ENCODE measurements at regions not wholly inside any gene's neighbourhood (a gene's known extent, or its start where the extent isn't known, plus 50 kb on each side); places are given as distances from the start of the nearest gene placed in this dataset.

DNA sequence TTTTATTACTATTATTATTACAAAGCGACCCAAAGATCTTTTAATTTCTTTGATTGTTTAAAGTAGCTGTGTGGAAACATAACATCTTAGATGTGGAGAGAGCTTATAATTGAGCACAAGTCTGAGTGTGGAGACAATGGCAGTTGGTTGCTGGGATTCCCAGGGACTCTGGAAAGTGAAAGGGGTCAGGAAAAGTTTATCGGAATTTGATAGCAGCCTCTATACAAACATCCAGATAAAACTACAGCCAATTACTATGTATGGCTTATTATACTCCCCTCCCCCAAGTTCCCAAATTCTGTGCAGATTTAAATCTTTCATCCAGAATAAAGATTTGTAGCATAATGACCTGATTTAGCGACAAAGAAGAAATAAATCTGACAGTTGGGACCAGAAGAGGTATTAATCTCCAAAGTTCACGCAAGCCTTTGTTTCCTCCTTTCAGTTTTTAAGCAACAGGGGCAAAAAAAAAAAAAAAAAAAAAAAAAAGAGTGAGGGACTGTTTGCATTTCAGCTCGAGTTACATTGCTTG, 121.4 kb upstream of the MAP3K7 start:
- no peak for TF ChIP-seq POLR2A (IDR thresholded peaks at IDR 0.05; ENCODE audit: control extremely low read depth in 1 of 2, low read depth in 2 of 2, low read length in 2 of 2)
- no peak for TF ChIP-seq CEBPB (IDR thresholded peaks at IDR 0.05; ENCODE audit: low read depth, low read length)
- TF ChIP-seq SUZ12 (IDR thresholded peaks at IDR 0.05; ENCODE audit: low read length) = no peak
- TF ChIP-seq, protein P1, sequence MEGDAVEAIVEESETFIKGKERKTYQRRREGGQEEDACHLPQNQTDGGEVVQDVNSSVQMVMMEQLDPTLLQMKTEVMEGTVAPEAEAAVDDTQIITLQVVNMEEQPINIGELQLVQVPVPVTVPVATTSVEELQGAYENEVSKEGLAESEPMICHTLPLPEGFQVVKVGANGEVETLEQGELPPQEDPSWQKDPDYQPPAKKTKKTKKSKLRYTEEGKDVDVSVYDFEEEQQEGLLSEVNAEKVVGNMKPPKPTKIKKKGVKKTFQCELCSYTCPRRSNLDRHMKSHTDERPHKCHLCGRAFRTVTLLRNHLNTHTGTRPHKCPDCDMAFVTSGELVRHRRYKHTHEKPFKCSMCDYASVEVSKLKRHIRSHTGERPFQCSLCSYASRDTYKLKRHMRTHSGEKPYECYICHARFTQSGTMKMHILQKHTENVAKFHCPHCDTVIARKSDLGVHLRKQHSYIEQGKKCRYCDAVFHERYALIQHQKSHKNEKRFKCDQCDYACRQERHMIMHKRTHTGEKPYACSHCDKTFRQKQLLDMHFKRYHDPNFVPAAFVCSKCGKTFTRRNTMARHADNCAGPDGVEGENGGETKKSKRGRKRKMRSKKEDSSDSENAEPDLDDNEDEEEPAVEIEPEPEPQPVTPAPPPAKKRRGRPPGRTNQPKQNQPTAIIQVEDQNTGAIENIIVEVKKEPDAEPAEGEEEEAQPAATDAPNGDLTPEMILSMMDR (IDR thresholded peaks at IDR 0.05; ENCODE audit: control extremely low read depth in 1 of 3, insufficient read depth in 1 of 3, low read depth in 1 of 3, low read length in 3 of 3) = no peak
- TF ChIP-seq TAF1 (IDR thresholded peaks at IDR 0.05; ENCODE audit: low read depth, low read length) = no peak
- no peak for TF ChIP-seq RAD21 (IDR thresholded peaks at IDR 0.05 in 1 of 2, conservative IDR thresholded peaks at IDR 0.05 in 1 of 2; ENCODE audit: low read depth in 2 of 2, low read length in 2 of 2)
- TF ChIP-seq, protein P2, sequence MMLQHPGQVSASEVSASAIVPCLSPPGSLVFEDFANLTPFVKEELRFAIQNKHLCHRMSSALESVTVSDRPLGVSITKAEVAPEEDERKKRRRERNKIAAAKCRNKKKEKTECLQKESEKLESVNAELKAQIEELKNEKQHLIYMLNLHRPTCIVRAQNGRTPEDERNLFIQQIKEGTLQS (IDR thresholded peaks at IDR 0.05; ENCODE audit: insufficient read depth, low read depth, low read length) = no peak
- TF ChIP-seq, protein P3, sequence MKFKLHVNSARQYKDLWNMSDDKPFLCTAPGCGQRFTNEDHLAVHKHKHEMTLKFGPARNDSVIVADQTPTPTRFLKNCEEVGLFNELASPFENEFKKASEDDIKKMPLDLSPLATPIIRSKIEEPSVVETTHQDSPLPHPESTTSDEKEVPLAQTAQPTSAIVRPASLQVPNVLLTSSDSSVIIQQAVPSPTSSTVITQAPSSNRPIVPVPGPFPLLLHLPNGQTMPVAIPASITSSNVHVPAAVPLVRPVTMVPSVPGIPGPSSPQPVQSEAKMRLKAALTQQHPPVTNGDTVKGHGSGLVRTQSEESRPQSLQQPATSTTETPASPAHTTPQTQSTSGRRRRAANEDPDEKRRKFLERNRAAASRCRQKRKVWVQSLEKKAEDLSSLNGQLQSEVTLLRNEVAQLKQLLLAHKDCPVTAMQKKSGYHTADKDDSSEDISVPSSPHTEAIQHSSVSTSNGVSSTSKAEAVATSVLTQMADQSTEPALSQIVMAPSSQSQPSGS (IDR thresholded peaks at IDR 0.05; ENCODE audit: low read length) = no peak

Measured in H1 (cell line).